A549 (cell line): ENCODE measurements at regions not wholly inside any gene's neighbourhood (a gene's known extent, or its start where the extent isn't known, plus 50 kb on each side); places are given as distances from the start of the nearest gene placed in this dataset.

ENCODE experiments used
- ATAC-seq, 2 experiments: fragments of 200-7000 bp in 1 of 2; fragments of >200 bp in 1 of 2; cut with Nextera tagmentation in 1 of 2; cut with Tn5 transposase in 1 of 2; 3 replicates each; pipeline versions ENCODE4 v1.8.0 to v1.9.1; 2018 to 2020; ENCODE audit warnings: mild to moderate bottlenecking in 1 of 2, moderate library complexity in 1 of 2
- CTCF ChIA-PET: fragments of 300-600 bp; sonication (Branson Sonifier 250); formaldehyde crosslinking; extraction: SDS; loops from one replicate; lab custom pipeline; 2021; ENCODE audit warnings: antibody characterized with exemption, inconsistent platforms; lab: Yijun Ruan, JAX
- POLR2A ChIA-PET: fragments of 350-600 bp; formaldehyde crosslinking; extraction: SDS; loops from one replicate; lab custom pipeline; 2021; ENCODE audit warnings: antibody characterized with exemption, inconsistent platforms; lab: Yijun Ruan, JAX
- DNase-seq, 2 experiments: peaks; one replicate each; pipeline versions ENCODE4 v3.0.0 to v3.0.0-alpha.2; 2011 to 2016; ENCODE audit warnings: low read depth in 1 of 2, low spot score in 1 of 2
- FAIRE-seq: peaks from 2 replicates; lab custom pipeline; 2011; peaks lifted over from hg19 to GRCh38; lab: Jason Lieb, UNC
- H3K27ac ChIP-seq, 2 experiments: fragments of >200 bp; sonication (Bioruptor Twin); formaldehyde crosslinking; 3 replicates each; pipeline ENCODE4 v1.5.1; 2016 to 2017
- H3K4me1 ChIP-seq: fragments of >200 bp; sonication (Bioruptor Twin); formaldehyde crosslinking; 3 replicates; pipeline ENCODE4 v1.6.1; 2016
- H3K4me2 ChIP-seq: fragments of >200 bp; sonication (Bioruptor Twin); formaldehyde crosslinking; 3 replicates; pipeline ENCODE4 v1.6.1; 2016
- H3K4me3 ChIP-seq: fragments of >200 bp; sonication (Bioruptor Twin); formaldehyde crosslinking; 3 replicates; pipeline ENCODE4 v1.5.1; 2016
- H3K9me3 ChIP-seq: fragments of >200 bp; sonication (Bioruptor Twin); formaldehyde crosslinking; 3 replicates; pipeline ENCODE4 v1.6.1; 2016
- BCL3 ChIP-seq: fragments of >200 bp; sonication (Bioruptor Twin); formaldehyde crosslinking; IDR thresholded peaks from 3 replicates; pipeline ENCODE4 v1.6.1; 2016
- CEBPB ChIP-seq, 2 experiments: fragments of >200 bp in 1 of 2; sonication (Bioruptor Twin) in 1 of 2; formaldehyde crosslinking in 1 of 2; IDR thresholded peaks; 2 replicates each; pipeline ENCODE4 v1.6.1; 2012 to 2016
- CHD2 ChIP-seq: fragments of 150-350 bp; IDR thresholded peaks from 2 replicates; pipeline ENCODE4 v1.6.1; 2014; ENCODE audit warnings: low read length; ENCODE audit not compliant: partially characterized antibody
- E2F6 ChIP-seq: IDR thresholded peaks from 2 replicates; pipeline ENCODE4 v1.6.1; 2012; ENCODE audit warnings: low read depth, borderline replicate concordance
- EHMT2 ChIP-seq: fragments of 200-600 bp; sonication (generic); IDR thresholded peaks from 2 replicates; pipeline ENCODE4 v1.6.1; 2016; ENCODE audit warnings: antibody characterized with exemption, low read depth, mild to moderate bottlenecking, moderate library complexity
- GATA3 ChIP-seq: IDR thresholded peaks from 2 replicates; pipeline ENCODE4 v1.6.1; 2012; ENCODE audit warnings: borderline replicate concordance
- HES2 ChIP-seq: fragments of >200 bp; sonication (Bioruptor Twin); formaldehyde crosslinking; IDR thresholded peaks from 2 replicates; pipeline ENCODE4 v1.6.1; 2016
- HEYL ChIP-seq: fragments of 250-450 bp; sonication (Bioruptor Pico); IDR thresholded peaks from 2 replicates; pipeline ENCODE4 v1.8.0; 2021; ENCODE audit warnings: mild to moderate bottlenecking, moderate library complexity
- HMGXB4 ChIP-seq: fragments of 250-450 bp; sonication (Bioruptor Pico); IDR thresholded peaks from 2 replicates; pipeline ENCODE4 v1.5.0; 2021; ENCODE audit warnings: mild to moderate bottlenecking, moderate library complexity, borderline replicate concordance
- HOXB13 ChIP-seq: fragments of 250-450 bp; sonication (Bioruptor Pico); IDR thresholded peaks from 2 replicates; pipeline ENCODE4 v1.5.0; 2020; ENCODE audit warnings: low read depth, mild to moderate bottlenecking, moderate library complexity
- MAFK ChIP-seq: fragments of 450-650 bp; IDR thresholded peaks from 2 replicates; pipeline ENCODE4 v1.6.1; 2014; ENCODE audit not compliant: partially characterized antibody
- MAX ChIP-seq: IDR thresholded peaks from 2 replicates; pipeline ENCODE4 v1.6.1; 2012
- MYC ChIP-seq: IDR thresholded peaks from 2 replicates; pipeline ENCODE4 v1.6.1; 2012; ENCODE audit warnings: mild to moderate bottlenecking, inconsistent platforms, low read length, improper control_type of control experiment, borderline replicate concordance
- NFE2L2 ChIP-seq: fragments of 150-350 bp; conservative IDR thresholded peaks from 2 replicates; pipeline ENCODE4 v1.6.1; 2014; ENCODE audit warnings: low read length
- NR3C1 ChIP-seq: fragments of >200 bp; sonication (Bioruptor Twin); formaldehyde crosslinking; IDR thresholded peaks from 3 replicates; pipeline ENCODE4 v1.6.1; 2017
- PBX3 ChIP-seq: IDR thresholded peaks from 2 replicates; pipeline ENCODE4 v1.6.1; 2012
- POLR2AphosphoS2 ChIP-seq: conservative IDR thresholded peaks from 2 replicates; pipeline ENCODE4 v1.6.1; 2012; ENCODE audit warnings: low read length, improper control_type of control experiment, inconsistent platforms
- SREBF2 ChIP-seq: fragments of 450-650 bp; IDR thresholded peaks from 2 replicates; pipeline ENCODE4 v1.6.1; 2014; ENCODE audit warnings: mild to moderate bottlenecking, moderate library complexity
- TP53 ChIP-seq: fragments of 250-450 bp; sonication (Bioruptor Pico); IDR thresholded peaks from 2 replicates; pipeline ENCODE4 v1.5.0; 2021; ENCODE audit warnings: mild to moderate bottlenecking, moderate library complexity
- ZNF302 ChIP-seq: fragments of 250-450 bp; sonication (Bioruptor Pico); IDR thresholded peaks from 2 replicates; pipeline ENCODE4 v1.9.0; 2021; ENCODE audit warnings: inconsistent platforms, mild to moderate bottlenecking, moderate library complexity
- ZSCAN20 ChIP-seq: fragments of 250-450 bp; sonication (Bioruptor Pico); IDR thresholded peaks from 2 replicates; pipeline ENCODE4 v1.8.0; 2022; ENCODE audit warnings: mild to moderate bottlenecking, moderate library complexity
- WGBS: methylation state at CpG from one replicate; pipeline ENCODE4 v1.1.6; 2017; ENCODE audit errors: missing lambda C conversion rate; 5-methylcytosine and 5-hydroxymethylcytosine counted together

GRCh38 chr17:12301551-12301950 lies 280.9 kb downstream of the MAP2K4 start:
- Histone ChIP-seq H3K4me1 (no peaks in the 10 kb centered on the region), H3K4me2 (no peak overlapping the region), H3K9me3 (no peaks in the 10 kb centered on the region), H3K4me3 (no peak overlapping the region), H3K27ac (no peak overlapping the region)
- TF ChIP-seq MAX = no peak
- TF ChIP-seq GATA3 = no peak
- no peak for FAIRE-seq
- CTCF ChIA-PET = no interaction called here
- ATAC-seq = no peak
- POLR2A ChIA-PET = no interaction called here
- 60% methylated on average over 4 of the region's 4 CpGs for WGBS
- no peak for DNase-seq

GRCh38 chr17:12302711-12303110 lies 282.0 kb downstream of the MAP2K4 start:
- Histone ChIP-seq H3K27ac (no peak overlapping the region), H3K4me3 (no peak overlapping the region), H3K4me1 (no peaks in the 10 kb centered on the region), H3K4me2 (no peak overlapping the region), H3K9me3 (no peaks in the 10 kb centered on the region)
- no peak for TF ChIP-seq CHD2
- no peak for TF ChIP-seq BCL3
- no peak for TF ChIP-seq POLR2AphosphoS2
- TF ChIP-seq NFE2L2 = no peak
- no peak for TF ChIP-seq EHMT2
- no peak for TF ChIP-seq MYC
- no peak for TF ChIP-seq HMGXB4 (CRISPR knock-in tag)
- no peak for TF ChIP-seq CEBPB (IDR thresholded peaks at IDR 0.05)
- TF ChIP-seq HEYL (CRISPR knock-in tag) = no peak
- TF ChIP-seq SREBF2 = no peak
- no peak for TF ChIP-seq ZSCAN20 (CRISPR knock-in tag)
- no peak for TF ChIP-seq HES2
- TF ChIP-seq GATA3 = no peak
- TF ChIP-seq MAFK = no peak
- no peak for TF ChIP-seq ZNF302 (CRISPR knock-in tag)
- no peak for TF ChIP-seq HOXB13 (CRISPR knock-in tag)
- no peak for TF ChIP-seq E2F6
- TF ChIP-seq PBX3 = no peak
- no peak for TF ChIP-seq NR3C1
- no peak for TF ChIP-seq TP53 (CRISPR knock-in tag)
- ChIA-PET CTCF (interaction anchor here (0.9 kb wide), 1 partner anchor 13 kb away, joined by 3 read pairs; no protein-coding TSS in a partner anchor), POLR2A (no interaction called here)
- DNase-seq (no peak), ATAC-seq (no peak), FAIRE-seq (no peak)
- 12% methylated on average over 3 of the region's 3 CpGs for WGBS
